Smooth muscle cell (in vitro differentiated cells): ENCODE measurements at regions not wholly inside any gene's neighbourhood (a gene's known extent, or its start where the extent isn't known, plus 50 kb on each side); places are given as distances from the start of the nearest gene placed in this dataset.

Source experiments
- DNase-seq: peaks from one replicate; lab custom pipeline; 2025; ENCODE audit not compliant: unreplicated experiment; lab: John Stamatoyannopoulos, UW
- H2AFZ ChIP-seq: fragments of 200-600 bp; sonication (generic); 2 replicates; pipeline ENCODE4 v1.6.0; 2016; ENCODE audit warnings: antibody characterized with exemption, low read depth, mild to moderate bottlenecking
- H3F3A ChIP-seq: fragments of 200-600 bp; sonication (generic); 2 replicates; pipeline ENCODE4 v1.6.0; 2017; ENCODE audit warnings: antibody characterized with exemption, low read depth
- H3K27ac ChIP-seq: fragments of 200-600 bp; sonication (generic); 2 replicates; pipeline ENCODE4 v1.5.1; 2016; ENCODE audit warnings: low read depth, mild to moderate bottlenecking
- H3K27me3 ChIP-seq: fragments of 200-600 bp; sonication (generic); 2 replicates; pipeline ENCODE4 v1.6.1; 2016; ENCODE audit warnings: low read depth, mild to moderate bottlenecking
- H3K36me3 ChIP-seq: fragments of 200-600 bp; sonication (generic); 2 replicates; pipeline ENCODE4 v1.5.1; 2016; ENCODE audit warnings: low read depth
- H3K4me1 ChIP-seq: fragments of 200-600 bp; sonication (generic); 2 replicates; pipeline ENCODE4 v1.5.1; 2016; ENCODE audit warnings: low read depth
- H3K4me2 ChIP-seq: fragments of 200-600 bp; sonication (generic); 2 replicates; pipeline ENCODE4 v1.6.0; 2016; ENCODE audit warnings: mild to moderate bottlenecking
- H3K4me3 ChIP-seq: fragments of 200-600 bp; sonication (generic); 2 replicates; pipeline ENCODE4 v1.5.1; 2016; ENCODE audit warnings: mild to moderate bottlenecking
- H3K79me2 ChIP-seq: fragments of 200-600 bp; sonication (generic); 2 replicates; pipeline ENCODE4 v1.6.0; 2016; ENCODE audit warnings: low read depth, mild to moderate bottlenecking
- H3K9ac ChIP-seq: fragments of 200-600 bp; sonication (generic); 2 replicates; pipeline ENCODE4 v1.6.0; 2016; ENCODE audit warnings: low read depth
- H3K9me3 ChIP-seq: fragments of 200-600 bp; sonication (generic); replicated peaks from 2 replicates; pipeline ENCODE4 v1.5.1; 2016; ENCODE audit warnings: low read depth
- H4K20me1 ChIP-seq: fragments of 200-600 bp; sonication (generic); 2 replicates; pipeline ENCODE4 v1.6.0; 2016; ENCODE audit warnings: low read depth
- CTCF ChIP-seq: fragments of 200-600 bp; sonication (generic); IDR thresholded peaks from 2 replicates; pipeline ENCODE4 v1.5.1; 2017; ENCODE audit warnings: borderline replicate concordance, mild to moderate bottlenecking, antibody characterized with exemption; ENCODE audit not compliant: insufficient read depth, poor library complexity, severe bottlenecking
- WGBS: methylation state at CpG from one replicate; pipeline ENCODE4 v1.1.7; 2016; ENCODE audit warnings: low lambda C conversion rate; 5-methylcytosine and 5-hydroxymethylcytosine counted together

GRCh38 chr2:239629926-239630617, 229.3 kb upstream of the HDAC4 start:
- Histone ChIP-seq H4K20me1 (no peaks in the 10 kb centered on the region), H3K27ac (peak overlapping the region; percentile 82), H2AFZ (no peak overlapping the region), H3K27me3 (no peaks in the 10 kb centered on the region), H3K79me2 (no peaks in the 10 kb centered on the region), H3F3A (no peaks in the 10 kb centered on the region), H3K9me3 (no peaks in the 10 kb centered on the region), H3K36me3 (no peaks in the 10 kb centered on the region), H3K4me3 (no peak overlapping the region), H3K4me1 (no peaks in the 10 kb centered on the region), H3K9ac (peak overlapping the region; percentile 39), H3K4me2 (no peak overlapping the region)
- TF ChIP-seq CTCF: no peak
- DNase-seq: no peak
- WGBS: 87% methylated on average over 7 of the region's 7 CpGs

GRCh38 chr2:239626961-239627592, 226.3 kb upstream of the HDAC4 start:
- TF ChIP-seq CTCF: no peak
- no peaks in the 10 kb centered on the region for H3F3A ChIP-seq
- H3K27ac ChIP-seq: no peak overlapping the region
- no peaks in the 10 kb centered on the region for H3K9me3 ChIP-seq
- H3K27me3 ChIP-seq: no peaks in the 10 kb centered on the region
- H2AFZ ChIP-seq: no peak overlapping the region
- no peaks in the 10 kb centered on the region for H3K4me1 ChIP-seq
- H4K20me1 ChIP-seq: no peaks in the 10 kb centered on the region
- no peaks in the 10 kb centered on the region for H3K79me2 ChIP-seq
- WGBS: 90% methylated on average over 14 of the region's 16 CpGs
- no peaks in the 10 kb centered on the region for H3K36me3 ChIP-seq
- no peak overlapping the region for H3K9ac ChIP-seq
- H3K4me3 ChIP-seq: no peak overlapping the region
- no peak overlapping the region for H3K4me2 ChIP-seq
- DNase-seq: no peak

- Histone ChIP-seq H3K36me3 (no peaks in the 10 kb centered on the region), H2AFZ (no peak overlapping the region), H3K27ac (no peak overlapping the region), H3K4me1 (no peaks in the 10 kb centered on the region), H3K9me3 (no peaks in the 10 kb centered on the region), H3F3A (no peaks in the 10 kb centered on the region), H3K9ac (no peak overlapping the region), H3K4me2 (no peak overlapping the region), H4K20me1 (no peaks in the 10 kb centered on the region), H3K27me3 (no peaks in the 10 kb centered on the region), H3K79me2 (no peaks in the 10 kb centered on the region), H3K4me3 (no peak overlapping the region)
- WGBS: 96% methylated on average over 5 of the region's 8 CpGs
- DNase-seq: no peak
- TF ChIP-seq CTCF: no peak
These were observed 225.3 kb upstream of the HDAC4 start for GRCh38 chr2:239625971-239626734.
